Right lobe of liver (tissue), 6 donors: ENCODE measurements at regions not wholly inside any gene's neighbourhood (a gene's known extent, or its start where the extent isn't known, plus 50 kb on each side); places are given as distances from the start of the nearest gene placed in this dataset.
A peak's percentile ranks its signal among the peaks of the same experiment; 100 is the strongest.
"Not testable (repeated sequence)": the region's sequence is repeated elsewhere in the genome, so short reads cannot be mapped to it uniquely, and the experiment has no call there.

Experiments used
- ATAC-seq, 4 donors: fragments of 200-7000 bp; cut with Tn5 transposase; one replicate each; pipeline ENCODE4 v1.9.1; 2020; ENCODE audit warnings: mild to moderate bottlenecking in 4 of 4, moderate library complexity in 4 of 4
- DNase-seq, 3 donors: peaks; one replicate each; pipeline ENCODE4 v3.0.0-alpha.2; 2020
- H3K27ac ChIP-seq, 3 donors: fragments of 200-600 bp; one replicate each; pipeline ENCODE4 v1.8.0; 2022
- H3K27me3 ChIP-seq, 2 donors: fragments of 200-600 bp; one replicate each; pipeline ENCODE4 v1.8.0; 2022
- H3K36me3 ChIP-seq, 4 donors: fragments of 200-600 bp; sonication (generic) in 1 of 4; one replicate each; pipeline versions ENCODE4 v1.5.1 to v1.8.0; 2017 to 2022; ENCODE audit warnings: control low read depth in 1 of 4
- H3K4me1 ChIP-seq, 4 donors: fragments of 200-600 bp; sonication (generic) in 1 of 4; one replicate each; pipeline versions ENCODE4 v1.5.1 to v1.8.0; 2017 to 2022; ENCODE audit warnings: control low read depth in 1 of 4
- H3K4me3 ChIP-seq, 3 donors: fragments of 200-600 bp; one replicate each; pipeline ENCODE4 v1.8.0; 2022
- H3K9me3 ChIP-seq, 4 donors: fragments of 200-600 bp; sonication (generic) in 1 of 4; one replicate each; pipeline versions ENCODE4 v1.5.1 to v1.8.0; 2017 to 2022; ENCODE audit warnings: control low read depth in 1 of 4
- POLR2A ChIP-seq: fragments of 450-650 bp; IDR thresholded peaks from one replicate; pipeline ENCODE4 v1.6.1; 2017; ENCODE audit warnings: antibody characterized with exemption, mild to moderate bottlenecking
- WGBS: methylation state at CpG from one replicate; pipeline ENCODE4 v1.1.6; 2018; ENCODE audit warnings: low coverage, low lambda C conversion rate; ENCODE audit not compliant: insufficient coverage; ENCODE audit errors: missing lambda C conversion rate; 5-methylcytosine and 5-hydroxymethylcytosine counted together
- intact Hi-C, 2 donors: fragments of 100-400 bp; cut with DNase I; formaldehyde crosslinking; loops; one replicate each; pipeline versions ENCODE4 v1.11.2 to v1.14.1; 2022
- TF ChIP-seq, protein P1 (sequence below), 4 donors: fragments of 200-600 bp in 3 of 4; fragments of 450-650 bp in 1 of 4; IDR thresholded peaks; one replicate each; pipeline versions ENCODE4 v1.5.1 to v1.8.0; 2016 to 2022; ENCODE audit warnings: antibody characterized with exemption in 4 of 4, mild to moderate bottlenecking in 2 of 4
- donor health status: DM: no; HTN: yes; CAD: no.
- donor health status: DM: no; HTN: no; CAD: no.
- donor health status: DM: no; HTN: no; CAD: no.
- donor health status: DM: no; HTN: yes; CAD: no.
- donor health status: DM: no; HTN: yes; CAD: no.

DNA sequence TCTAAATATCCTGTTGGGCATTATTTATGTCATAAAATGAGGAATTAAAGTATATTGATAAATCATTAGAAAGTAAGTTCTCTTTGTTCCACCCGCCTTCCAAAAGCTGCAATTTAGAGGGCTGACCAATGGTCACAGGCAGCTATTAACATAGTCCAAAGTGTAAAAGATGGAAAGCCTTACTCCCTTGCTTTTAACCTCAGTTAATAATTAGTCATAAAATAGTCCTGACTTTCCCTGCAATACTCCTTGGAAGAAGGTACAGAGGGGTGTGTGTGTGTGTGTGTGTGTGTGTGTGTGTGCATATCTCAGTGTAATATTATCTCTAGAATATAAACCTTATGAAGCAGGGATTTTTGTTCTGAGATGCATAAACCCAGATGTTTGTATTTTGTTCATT is 275.4 kb downstream of the FAT4 start:
- Histone ChIP-seq H3K4me3 (no peak overlapping the region), H3K27ac (no peak overlapping the region), H3K9me3 (no peaks in the 10 kb centered on the region), H3K36me3 (no peaks in the 10 kb centered on the region), H3K27me3 (no peaks in the 10 kb centered on the region), H3K4me1 (no peaks in the 10 kb centered on the region)
- DNase-seq (no peak), ATAC-seq (peak; percentile 61 to 92 (median 79))
- 30% methylated on average over 1 of the region's 1 CpG for WGBS
- no peak for TF ChIP-seq POLR2A
- TF ChIP-seq, protein P1, sequence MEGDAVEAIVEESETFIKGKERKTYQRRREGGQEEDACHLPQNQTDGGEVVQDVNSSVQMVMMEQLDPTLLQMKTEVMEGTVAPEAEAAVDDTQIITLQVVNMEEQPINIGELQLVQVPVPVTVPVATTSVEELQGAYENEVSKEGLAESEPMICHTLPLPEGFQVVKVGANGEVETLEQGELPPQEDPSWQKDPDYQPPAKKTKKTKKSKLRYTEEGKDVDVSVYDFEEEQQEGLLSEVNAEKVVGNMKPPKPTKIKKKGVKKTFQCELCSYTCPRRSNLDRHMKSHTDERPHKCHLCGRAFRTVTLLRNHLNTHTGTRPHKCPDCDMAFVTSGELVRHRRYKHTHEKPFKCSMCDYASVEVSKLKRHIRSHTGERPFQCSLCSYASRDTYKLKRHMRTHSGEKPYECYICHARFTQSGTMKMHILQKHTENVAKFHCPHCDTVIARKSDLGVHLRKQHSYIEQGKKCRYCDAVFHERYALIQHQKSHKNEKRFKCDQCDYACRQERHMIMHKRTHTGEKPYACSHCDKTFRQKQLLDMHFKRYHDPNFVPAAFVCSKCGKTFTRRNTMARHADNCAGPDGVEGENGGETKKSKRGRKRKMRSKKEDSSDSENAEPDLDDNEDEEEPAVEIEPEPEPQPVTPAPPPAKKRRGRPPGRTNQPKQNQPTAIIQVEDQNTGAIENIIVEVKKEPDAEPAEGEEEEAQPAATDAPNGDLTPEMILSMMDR (IDR thresholded peaks at IDR 0.05): no peak
- intact Hi-C loops: no loop called here

GRCh38 chr4:125591290-125591689 is 276.5 kb downstream of the FAT4 start:
- H3K9me3 ChIP-seq: no peaks in the 10 kb centered on the region
- H3K4me1 ChIP-seq: no peaks in the 10 kb centered on the region
- ATAC-seq (no peak), DNase-seq (no peak)
- 92% methylated on average over 6 of the region's 8 CpGs for WGBS
- no peaks in the 10 kb centered on the region for H3K27me3 ChIP-seq
- no peaks in the 10 kb centered on the region for H3K36me3 ChIP-seq
- H3K4me3 ChIP-seq: no peak overlapping the region
- H3K27ac ChIP-seq: no peak overlapping the region
- intact Hi-C loops: no loop called here
- TF ChIP-seq, protein P1 (IDR thresholded peaks at IDR 0.05): no peak

GRCh38 chr4:125594056-125594602 is 279.4 kb downstream of the FAT4 start:
- H3K4me1 ChIP-seq: no peaks in the 10 kb centered on the region
- ATAC-seq (no peak), DNase-seq (no peak)
- H3K27me3 ChIP-seq: no peaks in the 10 kb centered on the region
- H3K27ac ChIP-seq: no peak overlapping the region
- WGBS: 81% methylated on average over 4 of the region's 4 CpGs
- TF ChIP-seq, protein P1 (IDR thresholded peaks at IDR 0.05): no peak
- no peak for TF ChIP-seq POLR2A
- H3K36me3 ChIP-seq: no peaks in the 10 kb centered on the region
- no peak overlapping the region for H3K4me3 ChIP-seq
- H3K9me3 ChIP-seq: no peaks in the 10 kb centered on the region
- intact Hi-C loops: no loop called here

DNA sequence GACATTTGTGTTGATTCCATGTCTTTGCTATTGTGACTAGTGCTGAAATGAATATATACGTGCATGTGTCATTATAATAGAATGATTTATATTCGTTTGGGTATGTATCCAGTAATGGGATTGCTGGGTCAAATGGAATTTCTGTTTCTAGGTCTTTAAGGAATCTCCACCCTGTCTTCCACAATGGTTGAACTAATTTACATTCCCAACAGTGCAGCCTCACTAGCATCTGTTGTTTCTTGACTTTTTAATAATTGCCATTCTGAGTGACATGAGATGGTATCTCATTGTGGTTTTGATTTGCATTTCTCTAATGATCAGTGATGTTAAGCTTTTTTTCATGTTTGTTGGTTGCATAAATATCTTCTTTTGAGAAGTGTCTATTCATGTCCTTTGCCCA is 291.2 kb downstream of the FAT4 start:
- DNase-seq, H3K36me3 ChIP-seq, H3K9me3 ChIP-seq, H3K4me1 ChIP-seq, H3K4me3 ChIP-seq, H3K27me3 ChIP-seq, ATAC-seq, intact Hi-C loops, H3K27ac ChIP-seq: not testable (repeated sequence)
- 62% methylated on average over 2 of the region's 2 CpGs for WGBS

GRCh38 chr4:125620066-125620860 is 305.5 kb downstream of the FAT4 start:
- no peak for DNase-seq
- H3K27me3 ChIP-seq: no peaks in the 10 kb centered on the region
- no peak for ATAC-seq
- H3K4me1 ChIP-seq: no peaks in the 10 kb centered on the region
- no peak overlapping the region for H3K4me3 ChIP-seq
- no peak overlapping the region for H3K27ac ChIP-seq
- WGBS: 69% methylated on average over 3 of the region's 3 CpGs
- no peaks in the 10 kb centered on the region for H3K36me3 ChIP-seq
- H3K9me3 ChIP-seq: no peaks in the 10 kb centered on the region
- intact Hi-C loops: no loop called here
- no peak for TF ChIP-seq POLR2A
- TF ChIP-seq, protein P1 (IDR thresholded peaks at IDR 0.05): no peak
